ENCODE measurements at regions not wholly inside any gene's neighbourhood (a gene's known extent, or its start where the extent isn't known, plus 50 kb on each side); places are given as distances from the start of the nearest gene placed in this dataset.

- no peak for TF ChIP-seq ASH2L (IDR thresholded peaks at IDR 0.05; ENCODE audit: low read length)
Observed at GRCh38 chr13:61095885-61096284, 319.8 kb downstream of the PCDH20 start (continued).

- no peak for DNase-seq (ENCODE audit: low read depth in 1 of 2, low spot score in 2 of 2)
- POLR2A ChIA-PET (ENCODE audit: partially characterized antibody), result no interaction called here
- H3K4me3 ChIP-seq (ENCODE audit: extremely low read depth in 1 of 4, insufficient read depth in 2 of 4, low read depth in 3 of 4, low read length in 4 of 4), result peak overlapping the region in 1 of 4 experiments; percentile 6; a peak in 1 of 8 replicates
Observed at GRCh38 chr13:61094865-61095264, 320.8 kb downstream of the PCDH20 start.

More at GRCh38 chr13:61094865-61095264, 320.8 kb downstream of the PCDH20 start:
- H2BK5ac ChIP-seq (ENCODE audit: low read depth, low read length), result no peak overlapping the region
- H3K9ac ChIP-seq (replicated peaks in 1 of 4; ENCODE audit: extremely low read depth in 1 of 4, low read depth in 3 of 4, low read length in 3 of 4), result no peak overlapping the region
- no peak overlapping the region for H3K18ac ChIP-seq (ENCODE audit: extremely low read depth, low read length)
- CTCF ChIA-PET (ENCODE audit: partially characterized antibody), result no interaction called here
- no peak overlapping the region for H4K91ac ChIP-seq (replicated peaks; ENCODE audit: insufficient read length, low read length)
- no peak overlapping the region for H2AK5ac ChIP-seq (ENCODE audit: low read depth, low read length)
- no peaks in the 10 kb centered on the region for H3K27me3 ChIP-seq (replicated peaks in 1 of 4; ENCODE audit: control insufficient read depth in 3 of 4, extremely low read depth in 1 of 4, insufficient read depth in 3 of 4, low read length in 3 of 4)
- H3K56ac ChIP-seq (replicated peaks; ENCODE audit: insufficient read length, low read depth, low read length), result no peak overlapping the region
- no peak overlapping the region for H2AFZ ChIP-seq (ENCODE audit: low read length)
- no peak overlapping the region for H3K4ac ChIP-seq (replicated peaks; ENCODE audit: insufficient read length, low read depth, low read length)
- no peak overlapping the region for H3K27ac ChIP-seq (ENCODE audit: low read depth, low read length)
- H3K79me2 ChIP-seq (ENCODE audit: control insufficient read depth in 1 of 2, insufficient read depth in 2 of 2, low read length in 2 of 2), result no peaks in the 10 kb centered on the region
- no peak overlapping the region for H2BK15ac ChIP-seq (ENCODE audit: low read length)
- no peak for FAIRE-seq
- H2BK120ac ChIP-seq (replicated peaks; ENCODE audit: low read depth, low read length), result no peak overlapping the region
- H3K23ac ChIP-seq (ENCODE audit: insufficient read length), result no peak overlapping the region
- no peak overlapping the region for H4K5ac ChIP-seq (ENCODE audit: insufficient read length, low read depth, low read length)
- TF ChIP-seq NANOG (IDR thresholded peaks at IDR 0.05; ENCODE audit: insufficient read depth, low read depth, low read length, poor library complexity, severe bottlenecking) (peak; percentile 54), YY1 (IDR thresholded peaks at IDR 0.05; ENCODE audit: low read depth, low read length) (peak; percentile 58), BCL11A (IDR thresholded peaks at IDR 0.05; ENCODE audit: low read depth in 2 of 2, low read length in 2 of 2) (peak; percentile 49), E2F6 (IDR thresholded peaks at IDR 0.05) (peak; percentile 58; the same call in 1 of the 2 replicates), EP300 (IDR thresholded peaks at IDR 0.05; ENCODE audit: borderline replicate concordance in 1 of 2, low read depth in 2 of 2, low read length in 2 of 2) (peak in 1 of 2 experiments; percentile 27; a peak in 1 of 3 replicates), SP1 (IDR thresholded peaks at IDR 0.05; ENCODE audit: low read depth, low read length) (peak; percentile 72; the same call in 1 of the 2 replicates), POU5F1 (IDR thresholded peaks at IDR 0.05; ENCODE audit: low read depth, low read length) (peak; percentile 61; the same call in 1 of the 2 replicates), PHF8 (conservative IDR thresholded peaks at IDR 0.05; ENCODE audit: low read depth, low read length) (no peak), ATF3 (IDR thresholded peaks at IDR 0.05; ENCODE audit: insufficient read depth, low read depth, low read length) (no peak), TBP (IDR thresholded peaks at IDR 0.05; ENCODE audit: low read depth, low read length) (no peak), MAX (IDR thresholded peaks at IDR 0.05) (peak; percentile 46; the same call in 1 of the 2 replicates)
- H2BK12ac ChIP-seq (ENCODE audit: low read depth, low read length), result no peak overlapping the region
- H3K36me3 ChIP-seq (ENCODE audit: control insufficient read depth in 2 of 4, insufficient read depth in 4 of 4, low read length in 3 of 4), result no peaks in the 10 kb centered on the region
- peak overlapping the region; percentile 28 to 30; a peak in 1 of 4 replicates for H3K4me2 ChIP-seq (ENCODE audit: insufficient read depth in 1 of 2, low read depth in 2 of 2, low read length in 2 of 2)
- no peaks in the 10 kb centered on the region for H3K79me1 ChIP-seq (ENCODE audit: low read depth, low read length)
- peaks cover 0 to 8% (median 3%) of the 10 kb centered on the region in 4 experiments; a peak in 4 of 7 replicates for H3K4me1 ChIP-seq (replicated peaks in 1 of 4; ENCODE audit: control insufficient read depth in 3 of 4, insufficient read depth in 4 of 4, low read length in 3 of 4)
- H4K20me1 ChIP-seq (replicated peaks in 1 of 2; ENCODE audit: control insufficient read depth in 1 of 2, insufficient read depth in 2 of 2, low read length in 2 of 2), result no peaks in the 10 kb centered on the region
- no peaks in the 10 kb centered on the region for H3K9me3 ChIP-seq (ENCODE audit: insufficient read depth in 2 of 2, low read depth in 1 of 2, low read length in 1 of 2)
- H3K23me2 ChIP-seq (ENCODE audit: low read depth, low read length), result no peaks in the 10 kb centered on the region
- no peak overlapping the region for H2BK20ac ChIP-seq (ENCODE audit: low read length)
- no peak overlapping the region for H3K14ac ChIP-seq (ENCODE audit: insufficient read length)
- H4K8ac ChIP-seq (ENCODE audit: extremely low read depth, insufficient read depth, low read length), result no peak overlapping the region
